CD4-positive, alpha-beta T cell treated with Interleukin-12 subunit alpha and Interleukin-12 subunit beta, for 1 hour (primary cell): ENCODE measurements at regions not wholly inside any gene's neighbourhood (a gene's known extent, or its start where the extent isn't known, plus 50 kb on each side); places are given as distances from the start of the nearest gene placed in this dataset.

ENCODE experiments used
- DNase-seq: peaks from one replicate; pipeline ENCODE4 v3.0.0-alpha.2; 2020

GRCh38 chr2:21254170-21254965, 130.6 kb downstream of the TDRD15 start:
- DNase-seq = no peak

GRCh38 chr2:21256006-21256405, 132.2 kb downstream of the TDRD15 start:
- DNase-seq = peak; percentile 15

GRCh38 chr2:21257621-21258020, 133.9 kb downstream of the TDRD15 start:
- DNase-seq = no peak

- DNase-seq = no peak
These were observed 134.3 kb downstream of the TDRD15 start for GRCh38 chr2:21258082-21258481.

GRCh38 chr2:21260311-21260710, 136.5 kb downstream of the TDRD15 start:
- DNase-seq = no peak

GRCh38 chr2:21261591-21261990, 137.8 kb downstream of the TDRD15 start:
- no peak for DNase-seq

GRCh38 chr2:21262426-21262940, 138.7 kb downstream of the TDRD15 start:
- no peak for DNase-seq

- DNase-seq = no peak
These were observed 139.9 kb downstream of the TDRD15 start for GRCh38 chr2:21263622-21264021.

- DNase-seq = no peak
These were observed 142.0 kb downstream of the TDRD15 start for GRCh38 chr2:21265752-21266151.

- no peak for DNase-seq
These were observed 143.6 kb downstream of the TDRD15 start for GRCh38 chr2:21267232-21267835.

- no peak for DNase-seq
These were observed 144.6 kb downstream of the TDRD15 start for GRCh38 chr2:21268197-21268877.

- DNase-seq = no peak
These were observed 145.1 kb downstream of the TDRD15 start for GRCh38 chr2:21268878-21269224.

GRCh38 chr2:21269382-21269781, 145.6 kb downstream of the TDRD15 start:
- no peak for DNase-seq

GRCh38 chr2:21270083-21270491, 146.3 kb downstream of the TDRD15 start:
- DNase-seq = no peak

- DNase-seq = no peak
These were observed 146.9 kb downstream of the TDRD15 start for GRCh38 chr2:21270708-21271122.

GRCh38 chr2:21276163-21276562, 152.4 kb downstream of the TDRD15 start:
- no peak for DNase-seq

- no peak for DNase-seq
These were observed 153.6 kb downstream of the TDRD15 start for GRCh38 chr2:21277068-21278056.

- DNase-seq = no peak
These were observed 155.8 kb downstream of the TDRD15 start for GRCh38 chr2:21279525-21279924.

GRCh38 chr2:21280793-21281192, 157.0 kb downstream of the TDRD15 start:
- no peak for DNase-seq

- DNase-seq = no peak
These were observed 157.6 kb downstream of the TDRD15 start for GRCh38 chr2:21281384-21281783.

GRCh38 chr2:21281791-21282514, 158.2 kb downstream of the TDRD15 start:
- no peak for DNase-seq

- no peak for DNase-seq
These were observed 158.7 kb downstream of the TDRD15 start for GRCh38 chr2:21282515-21282898.
